Stimulated activated CD4-positive, alpha-beta T cell treated with anti-CD3 and anti-CD28 coated beads, Interleukin-4, amount 100 ng/mL, for 4 hours (primary cell): ENCODE measurements at regions not wholly inside any gene's neighbourhood (a gene's known extent, or its start where the extent isn't known, plus 50 kb on each side); places are given as distances from the start of the nearest gene placed in this dataset.

Experiments
- DNase-seq, 2 experiments: peaks; one replicate each; pipeline ENCODE4 v3.0.0-alpha.2; 2020

- no peak for DNase-seq
These were observed 89.2 kb downstream of the KCNRG start for GRCh38 chr13:50104493-50104892.

- no peak for DNase-seq
These were observed 91.3 kb downstream of the KCNRG start for GRCh38 chr13:50106559-50106958.

GRCh38 chr13:50107205-50107604, 92.0 kb downstream of the KCNRG start:
- no peak for DNase-seq

GRCh38 chr13:50114961-50115360, 99.7 kb downstream of the KCNRG start:
- DNase-seq, result no peak

- DNase-seq, result no peak
These were observed 100.5 kb downstream of the KCNRG start for GRCh38 chr13:50115695-50116094.

GRCh38 chr13:50116430-50116973, 101.3 kb downstream of the KCNRG start:
- DNase-seq, result no peak

GRCh38 chr13:50119591-50119990, 104.3 kb downstream of the KCNRG start:
- no peak for DNase-seq

DNA sequence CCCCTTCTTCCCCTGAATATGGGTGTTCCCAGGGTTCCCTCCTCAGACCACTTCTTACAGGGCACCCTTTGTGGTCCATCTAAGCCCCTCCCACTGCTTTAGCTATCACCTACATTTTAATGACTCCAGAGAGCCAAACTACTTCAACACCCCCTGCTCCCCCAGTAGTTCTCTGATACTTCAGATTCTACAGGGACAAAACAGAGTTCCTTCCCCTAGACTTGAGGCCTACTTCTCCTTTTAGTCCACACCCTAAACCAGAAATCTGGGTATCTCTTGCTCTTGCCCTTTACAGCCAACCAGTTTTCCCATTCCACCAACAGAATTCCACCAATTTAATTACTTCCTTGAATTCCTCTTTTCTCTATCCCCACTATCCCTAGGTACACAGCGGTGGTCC, 107.2 kb downstream of the KCNRG start:
- DNase-seq, result no peak

GRCh38 chr13:50123002-50123401, 107.8 kb downstream of the KCNRG start:
- DNase-seq, result no peak

DNA sequence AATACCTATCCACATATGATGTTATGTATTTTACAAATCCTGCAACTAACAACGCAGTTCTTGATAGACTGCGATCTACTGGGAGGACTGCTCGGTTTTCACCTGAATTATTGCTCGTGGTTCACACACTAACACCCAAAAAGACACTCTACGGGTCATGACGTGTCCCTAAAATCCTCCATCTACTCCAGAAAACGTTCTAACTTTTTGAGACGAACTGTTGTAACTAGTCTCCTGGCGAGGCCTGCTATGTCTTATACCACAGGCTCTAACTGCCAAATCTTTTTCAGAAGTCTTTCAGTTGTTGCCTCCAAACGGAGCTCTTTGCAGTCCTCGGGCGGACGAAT, 108.2 kb downstream of the KCNRG start:
- DNase-seq, result no peak

- peak in 1 of 2 experiments; percentile 76 for DNase-seq
These were observed 108.8 kb downstream of the KCNRG start for GRCh38 chr13:50123862-50124535.

GRCh38 chr13:50124536-50125303, 109.5 kb downstream of the KCNRG start:
- peak; percentile 90 to 96 for DNase-seq

- DNase-seq, result no peak
These were observed 110.0 kb downstream of the KCNRG start for GRCh38 chr13:50125304-50125553.

DNA sequence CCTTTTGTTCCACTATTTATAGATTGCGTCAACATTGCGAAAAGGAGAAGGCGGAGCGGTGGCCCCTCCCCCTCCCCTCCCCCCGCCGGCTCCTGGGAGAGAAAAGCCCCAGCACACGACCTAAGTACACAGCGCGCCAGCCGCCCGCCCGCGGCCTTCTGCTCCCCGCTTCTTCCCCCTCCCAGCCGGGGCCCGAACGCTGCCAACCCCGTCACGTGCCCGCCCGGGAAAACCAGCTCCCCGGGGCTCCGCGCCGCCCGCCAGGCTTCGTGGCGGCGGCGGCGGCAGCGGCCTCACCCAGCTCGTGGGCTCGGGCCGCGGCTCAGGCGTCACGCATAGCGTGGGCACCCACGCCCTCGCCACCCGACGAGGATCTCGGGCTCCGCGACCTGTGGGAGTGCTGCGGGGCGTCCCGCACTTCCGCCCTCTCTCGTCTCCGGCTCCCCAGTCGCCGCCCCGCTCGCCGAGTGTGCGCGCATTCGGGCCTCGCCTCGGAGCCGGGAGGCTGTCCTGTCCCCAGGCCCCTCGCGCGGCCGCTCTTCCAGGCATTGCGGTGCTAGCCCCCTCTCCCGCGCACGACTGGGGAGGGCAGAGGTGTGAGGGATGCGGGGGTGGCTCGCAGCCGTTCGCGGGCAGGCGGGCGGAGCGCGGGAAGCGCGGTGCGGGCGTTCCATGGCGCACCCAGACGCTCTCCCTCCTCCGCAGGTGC, 110.5 kb downstream of the KCNRG start:
- peak; percentile 85 to 88 for DNase-seq

- no peak for DNase-seq
These were observed 111.2 kb downstream of the KCNRG start for GRCh38 chr13:50126263-50126992.

GRCh38 chr13:50126993-50127725, 111.9 kb downstream of the KCNRG start:
- peak; percentile 61 to 78 for DNase-seq

- DNase-seq, result no peak
These were observed 112.6 kb downstream of the KCNRG start for GRCh38 chr13:50127726-50128291.

DNA sequence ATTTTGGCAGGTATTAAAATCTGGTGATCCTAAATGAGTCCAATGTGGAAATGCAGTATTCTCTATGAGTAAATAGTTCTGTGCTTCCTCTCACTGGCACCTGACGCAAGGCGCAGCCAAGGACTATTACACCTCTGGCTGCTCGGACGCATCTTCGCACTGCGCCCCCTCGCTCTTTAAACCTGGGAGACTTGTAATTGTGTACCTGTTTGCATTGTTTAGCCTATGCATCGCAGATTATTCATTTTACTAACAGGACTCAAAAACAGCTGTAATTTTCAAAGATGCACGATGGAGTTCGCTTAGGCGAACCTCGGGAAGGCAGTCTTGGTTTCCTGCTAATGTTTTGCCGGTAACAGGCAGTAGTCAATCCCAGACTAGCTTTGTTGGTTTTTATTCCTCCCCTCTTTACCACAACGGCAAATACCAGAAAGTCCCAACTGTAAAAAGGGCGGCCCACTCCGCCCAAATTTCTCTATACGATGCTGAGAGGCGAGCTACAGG, 113.2 kb downstream of the KCNRG start:
- no peak for DNase-seq

- no peak for DNase-seq
These were observed 113.9 kb downstream of the KCNRG start for GRCh38 chr13:50129081-50129705.

DNA sequence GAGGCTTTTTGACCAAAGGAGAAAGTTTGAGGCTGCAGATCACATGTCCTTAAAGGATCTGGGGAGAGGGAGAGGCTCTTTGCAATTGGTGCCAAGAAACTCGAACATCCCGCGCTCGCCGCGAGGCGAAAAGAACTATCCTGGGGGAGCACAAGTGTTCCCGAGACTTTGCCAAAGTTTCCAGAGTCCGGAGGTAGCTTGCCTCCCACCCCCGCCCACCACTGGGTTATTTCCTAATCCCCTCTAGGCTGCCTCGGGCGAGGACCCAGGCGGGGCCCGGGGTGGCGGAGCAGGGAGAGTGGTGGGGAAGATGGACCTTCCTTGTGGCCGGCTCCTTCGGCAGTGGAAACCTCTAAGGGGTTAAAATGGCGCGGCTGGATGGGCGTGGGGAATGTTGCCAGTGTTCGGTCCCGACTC, 114.5 kb downstream of the KCNRG start:
- no peak for DNase-seq
